ES-I3 (cell line): ENCODE measurements at regions not wholly inside any gene's neighbourhood (a gene's known extent, or its start where the extent isn't known, plus 50 kb on each side); places are given as distances from the start of the nearest gene placed in this dataset.
"Not testable (repeated sequence)": the region's sequence is repeated elsewhere in the genome, so short reads cannot be mapped to it uniquely, and the experiment has no call there.

Experiments
- H3K36me3 ChIP-seq: 2 replicates; pipeline ENCODE4 v1.6.1; 2013; ENCODE audit warnings: mild to moderate bottlenecking, low read length, control low read depth, moderate library complexity; ENCODE audit not compliant: insufficient read depth
- H3K4me1 ChIP-seq: 2 replicates; pipeline ENCODE4 v1.6.1; 2013; ENCODE audit warnings: mild to moderate bottlenecking, control low read depth, low read length; ENCODE audit not compliant: insufficient read depth
- H3K9ac ChIP-seq: 2 replicates; pipeline ENCODE4 v1.6.1; 2013; ENCODE audit warnings: low read depth, mild to moderate bottlenecking, low read length, moderate library complexity
- H3K9me3 ChIP-seq: 2 replicates; pipeline ENCODE4 v1.6.1; 2013; ENCODE audit warnings: mild to moderate bottlenecking, low read length, moderate library complexity; ENCODE audit not compliant: control insufficient read depth, insufficient read depth

DNA sequence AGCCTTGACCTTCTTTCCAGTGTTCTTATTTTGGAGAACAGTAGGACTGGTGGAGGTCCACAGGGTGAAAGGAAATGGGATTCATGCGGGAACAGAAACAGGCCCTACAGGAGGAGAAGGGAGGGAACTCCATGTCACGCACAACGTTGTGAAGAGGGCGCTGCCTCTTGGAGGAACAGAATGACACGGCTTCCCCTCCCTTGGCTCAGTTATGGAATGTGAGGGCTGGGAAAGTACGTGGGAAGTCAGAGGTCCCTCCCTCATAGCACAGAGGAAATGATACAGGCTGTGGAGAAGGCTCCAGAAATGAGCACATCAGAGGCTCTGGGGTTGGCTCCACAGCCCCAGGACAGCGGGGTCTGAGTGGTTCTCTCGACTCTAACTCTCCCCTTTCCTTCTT is 125.3 kb upstream of the SIMC1 start:
- H3K9ac ChIP-seq, H3K4me1 ChIP-seq, H3K9me3 ChIP-seq, H3K36me3 ChIP-seq: not testable (repeated sequence)

DNA sequence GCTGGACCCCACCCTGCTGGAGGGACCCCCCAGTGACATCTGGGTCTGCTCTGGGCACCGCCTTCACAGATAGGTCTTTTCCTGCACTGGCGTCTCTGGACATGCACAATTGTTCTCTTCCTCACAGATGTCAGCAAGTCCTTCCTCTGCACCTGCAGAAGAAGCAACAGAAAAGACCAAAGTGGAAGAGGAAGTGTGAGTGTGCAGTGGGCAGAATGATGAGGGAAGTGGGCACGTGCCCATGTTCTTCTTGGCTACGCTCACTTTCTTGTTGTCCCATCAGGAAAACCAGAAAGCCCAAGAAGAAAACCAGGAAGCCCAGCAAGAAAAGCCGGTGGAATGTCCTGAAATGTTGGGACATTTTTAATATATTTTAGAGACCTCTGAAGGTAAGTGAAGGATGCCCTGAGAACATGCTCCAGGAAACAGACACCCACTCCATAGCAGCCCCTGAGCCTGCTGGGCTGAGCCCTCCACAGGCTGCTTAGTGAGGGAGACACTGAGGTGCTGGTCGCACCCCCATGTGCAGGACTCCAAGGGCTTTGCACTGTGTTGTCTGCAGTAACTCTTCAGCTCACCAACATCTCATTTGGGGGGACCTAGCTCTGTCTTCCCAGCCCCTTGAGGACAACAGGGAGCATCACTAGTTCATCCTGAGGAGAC is 124.4 kb upstream of the SIMC1 start:
- H3K4me1 ChIP-seq, H3K36me3 ChIP-seq, H3K9me3 ChIP-seq, H3K9ac ChIP-seq: not testable (repeated sequence)

DNA sequence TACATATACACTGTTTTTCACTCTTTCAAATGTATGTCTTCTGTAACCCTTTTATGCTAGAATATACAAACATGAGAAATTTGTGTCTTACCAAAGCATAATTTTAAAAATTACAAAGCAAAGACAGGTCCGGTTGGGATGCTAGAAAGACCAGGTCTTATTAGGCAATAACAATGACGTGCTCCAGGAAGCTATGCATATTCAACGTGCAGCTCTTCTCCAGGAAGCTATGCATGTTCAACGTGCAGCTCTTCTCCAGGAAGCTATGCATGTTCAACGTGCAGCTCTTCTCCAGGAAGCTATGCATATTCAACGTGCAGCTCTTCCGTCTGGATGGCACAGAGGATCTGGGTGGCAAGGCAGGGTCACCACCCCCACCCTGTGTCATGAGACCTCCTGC is 123.4 kb upstream of the SIMC1 start:
- H3K4me1 ChIP-seq, H3K9me3 ChIP-seq, H3K9ac ChIP-seq, H3K36me3 ChIP-seq: not testable (repeated sequence)

DNA sequence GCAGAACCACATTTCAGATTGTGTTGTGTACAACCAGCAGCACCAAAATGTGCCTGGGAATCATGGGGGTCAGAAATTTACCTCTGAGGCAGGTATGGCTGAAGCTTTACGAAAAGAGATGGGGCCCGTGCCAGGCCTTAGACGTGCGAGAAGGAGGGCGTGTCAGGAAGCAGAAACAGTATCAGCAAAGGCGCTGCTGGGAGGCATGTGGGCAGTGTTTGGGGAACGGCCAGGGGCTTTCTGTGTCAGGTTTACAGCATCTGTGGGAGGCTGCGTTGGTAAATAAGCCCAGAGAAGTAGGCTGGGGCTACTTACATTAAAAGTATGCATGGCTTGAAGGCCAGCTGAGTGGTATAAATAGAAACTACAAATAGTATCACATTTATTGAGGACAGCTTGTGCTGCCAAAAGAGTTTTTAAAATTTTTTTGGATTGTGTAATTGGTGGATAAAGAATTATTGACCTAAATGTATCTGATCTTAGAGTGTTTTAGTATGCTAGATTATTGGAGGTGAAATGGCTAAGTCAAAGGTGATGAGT is 120.5 kb upstream of the SIMC1 start:
- H3K4me1 ChIP-seq, H3K9me3 ChIP-seq, H3K9ac ChIP-seq, H3K36me3 ChIP-seq: not testable (repeated sequence)

- H3K9me3 ChIP-seq, H3K9ac ChIP-seq, H3K4me1 ChIP-seq, H3K36me3 ChIP-seq: not testable (repeated sequence)
Measured at GRCh38 chr5:176122361-176122760, 115.9 kb upstream of the SIMC1 start.

GRCh38 chr5:176124120-176124519 is 114.1 kb upstream of the SIMC1 start:
- not testable (repeated sequence) for H3K9me3 ChIP-seq, H3K4me1 ChIP-seq, H3K9ac ChIP-seq, H3K36me3 ChIP-seq

GRCh38 chr5:176131771-176132170 is 106.5 kb upstream of the SIMC1 start:
- no peaks in the 10 kb centered on the region for H3K9me3 ChIP-seq
- no peaks in the 10 kb centered on the region for H3K4me1 ChIP-seq
- no peak overlapping the region for H3K9ac ChIP-seq
- no peaks in the 10 kb centered on the region for H3K36me3 ChIP-seq

DNA sequence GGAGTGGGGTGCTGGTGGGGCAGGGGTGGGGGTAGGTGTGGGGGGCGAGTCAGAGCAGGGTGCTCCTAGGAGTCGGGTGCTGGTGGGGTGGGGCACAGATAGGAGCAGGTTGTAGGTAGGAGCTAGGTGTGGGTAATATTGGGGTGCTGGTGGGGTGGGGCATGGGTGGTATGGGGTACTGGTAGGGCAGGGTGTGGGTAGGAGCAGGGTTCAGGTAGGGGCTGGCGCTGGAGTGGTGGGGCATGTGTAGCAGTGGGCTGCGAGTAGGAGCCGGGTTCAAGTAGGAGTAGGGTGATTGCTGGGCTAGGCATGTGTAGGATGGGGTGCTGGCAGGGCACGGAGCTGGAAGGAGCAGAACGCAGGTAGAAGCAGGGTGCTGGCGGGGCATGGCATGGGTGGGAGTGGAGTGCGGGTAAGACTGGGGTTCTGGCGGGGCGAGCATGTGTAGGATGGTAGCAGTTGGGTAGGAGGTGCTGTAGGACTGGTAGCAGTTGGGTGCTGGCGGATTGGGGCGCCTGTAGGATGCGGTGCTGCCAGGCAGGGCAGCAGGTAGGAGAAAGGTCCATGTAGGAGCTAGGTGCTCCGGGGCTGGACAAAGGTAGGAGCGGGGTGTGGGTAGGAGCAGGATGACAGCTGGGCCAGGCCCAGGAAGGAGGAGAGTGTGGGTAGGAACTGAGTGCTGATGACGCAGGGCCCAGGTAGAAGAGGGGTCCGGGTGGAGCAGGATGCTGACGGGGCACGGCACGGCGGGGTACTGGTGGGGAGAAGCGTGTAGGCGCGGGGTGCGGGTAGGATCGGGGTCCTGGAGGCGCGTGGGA is 105.5 kb upstream of the SIMC1 start:
- Histone ChIP-seq H3K36me3 (no peaks in the 10 kb centered on the region), H3K9me3 (no peaks in the 10 kb centered on the region), H3K4me1 (no peaks in the 10 kb centered on the region)

GRCh38 chr5:176133289-176133870 is 104.8 kb upstream of the SIMC1 start:
- peak overlapping the region; percentile 38; the same call in 1 of the 2 replicates for H3K9ac ChIP-seq
- H3K9me3 ChIP-seq = no peaks in the 10 kb centered on the region
- H3K4me1 ChIP-seq = no peaks in the 10 kb centered on the region
- no peaks in the 10 kb centered on the region for H3K36me3 ChIP-seq

More for the DNA sequence above, 105.5 kb upstream of the SIMC1 start:
- peak overlapping the region; percentile 38; the same call in 1 of the 2 replicates for H3K9ac ChIP-seq

DNA sequence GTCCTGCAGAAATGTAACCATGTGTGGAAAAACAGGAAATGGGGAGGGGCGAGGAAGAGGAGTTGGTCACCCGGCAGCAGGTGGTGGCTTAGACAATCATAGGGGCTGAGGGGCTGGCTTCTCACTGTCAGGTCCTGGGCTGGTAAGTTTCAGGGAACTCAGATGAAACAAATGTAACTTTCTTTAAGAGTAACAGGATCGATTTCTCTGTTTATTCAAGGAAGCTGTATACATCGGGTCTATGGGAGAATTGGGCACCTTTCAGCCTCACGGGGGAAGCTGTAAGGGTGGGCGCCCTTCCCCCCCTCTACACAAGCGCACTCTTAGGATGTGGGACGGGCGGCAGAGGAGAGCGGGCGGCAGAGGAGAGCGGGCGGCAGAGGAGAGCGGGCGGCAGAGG is 104.3 kb upstream of the SIMC1 start:
- Histone ChIP-seq H3K4me1 (no peaks in the 10 kb centered on the region), H3K9ac (peak overlapping the region; percentile 38; the same call in 1 of the 2 replicates), H3K9me3 (no peaks in the 10 kb centered on the region), H3K36me3 (no peaks in the 10 kb centered on the region)

DNA sequence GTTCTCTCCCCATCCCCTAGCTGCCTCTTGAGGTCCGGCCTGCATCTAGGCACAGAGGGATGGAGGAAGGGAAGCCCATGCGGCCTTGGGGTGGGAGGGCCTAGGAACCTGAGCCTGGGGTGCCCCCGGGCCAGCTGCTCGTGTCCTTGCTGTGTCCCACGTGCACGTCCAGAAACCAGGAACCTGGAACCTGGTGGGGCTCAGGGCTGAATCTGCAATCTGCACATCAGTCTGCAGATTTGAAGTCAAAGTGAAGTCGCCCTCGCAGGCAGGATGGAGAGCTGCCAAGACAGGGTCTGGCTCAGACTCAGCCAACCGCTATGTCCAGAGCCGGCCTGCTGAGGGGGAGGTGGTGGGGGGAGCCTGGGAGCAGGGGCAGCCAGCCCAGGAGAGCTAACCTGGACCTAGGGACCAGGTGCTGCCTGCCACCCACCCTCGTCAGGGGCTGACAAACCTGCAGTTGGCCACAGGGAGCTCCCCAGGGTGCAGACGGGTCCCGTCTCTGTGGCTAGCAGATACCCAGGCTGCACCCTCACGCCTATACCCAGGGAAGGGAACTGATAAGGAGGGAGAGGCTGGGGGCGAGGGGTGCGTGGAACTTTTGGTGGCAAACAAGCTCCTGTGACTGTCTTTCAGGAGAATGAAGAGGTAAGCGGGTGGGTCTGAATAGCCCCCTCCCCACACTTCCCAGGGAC is 103.5 kb upstream of the SIMC1 start:
- Histone ChIP-seq H3K9ac (no peak overlapping the region; the same call in 1 of the 2 replicates), H3K9me3 (no peaks in the 10 kb centered on the region), H3K4me1 (no peaks in the 10 kb centered on the region), H3K36me3 (no peaks in the 10 kb centered on the region)

DNA sequence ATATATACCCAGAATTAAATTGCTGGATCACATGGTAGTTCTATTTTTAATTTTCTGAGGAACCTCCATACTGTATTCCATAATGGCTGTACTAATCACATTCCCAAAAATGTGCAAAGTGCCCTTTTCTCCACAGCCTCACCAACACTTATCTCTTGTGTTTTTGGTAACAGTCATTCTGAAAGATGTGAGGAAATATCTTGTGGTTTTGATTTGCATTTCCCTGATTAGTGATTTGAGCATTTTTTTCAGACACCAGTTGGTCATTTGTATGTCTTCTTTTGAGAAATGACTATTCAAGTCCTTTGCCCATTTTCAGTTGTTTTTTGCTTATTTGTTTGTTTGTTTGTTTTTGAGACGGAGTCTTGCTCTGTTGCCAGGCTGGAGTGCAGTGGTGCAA is 98.1 kb upstream of the SIMC1 start:
- H3K9ac ChIP-seq, H3K4me1 ChIP-seq, H3K9me3 ChIP-seq, H3K36me3 ChIP-seq: not testable (repeated sequence)

DNA sequence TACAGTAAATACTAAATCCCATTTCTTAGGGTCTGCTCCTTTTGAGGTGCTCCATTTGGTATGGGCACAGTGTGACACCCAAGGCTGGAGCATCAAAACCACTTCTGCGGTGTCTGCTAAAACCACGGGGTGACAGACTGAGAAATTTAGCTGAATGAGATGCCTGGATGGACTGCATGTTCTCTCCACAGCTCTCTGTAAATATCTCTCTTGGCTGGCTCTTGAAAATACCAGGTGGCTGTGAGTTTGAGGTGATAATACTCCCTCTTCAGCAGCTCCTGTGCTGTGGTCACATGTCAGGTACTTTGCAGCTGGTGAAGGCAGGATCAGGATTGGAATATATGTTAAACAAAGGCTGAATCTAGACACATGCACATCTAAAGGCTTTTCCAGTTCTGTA is 93.7 kb upstream of the SIMC1 start:
- Histone ChIP-seq H3K9me3 (no peaks in the 10 kb centered on the region), H3K9ac (no peak overlapping the region), H3K4me1 (no peaks in the 10 kb centered on the region), H3K36me3 (no peaks in the 10 kb centered on the region)

- peaks cover 21% of the 10 kb centered on the region for H3K4me1 ChIP-seq
Measured at GRCh38 chr5:176149948-176150347, 88.3 kb upstream of the SIMC1 start.

More at GRCh38 chr5:176149948-176150347, 88.3 kb upstream of the SIMC1 start:
- H3K9me3 ChIP-seq, H3K36me3 ChIP-seq, H3K9ac ChIP-seq: not testable (repeated sequence)
